HFFc6 (cell line): ENCODE measurements at regions not wholly inside any gene's neighbourhood (a gene's known extent, or its start where the extent isn't known, plus 50 kb on each side); places are given as distances from the start of the nearest gene placed in this dataset.

Experiments
- DNase-seq: peaks from one replicate; pipeline ENCODE4 v3.0.0-alpha.2; 2018
- H3K27ac Mint-ChIP-seq: 2 replicates; pipeline ENCODE4 v1.8.0; 2020; ENCODE audit warnings: mild to moderate bottlenecking, mixed read lengths
- H3K27me3 Mint-ChIP-seq: 2 replicates; pipeline ENCODE4 v1.8.0; 2021; ENCODE audit warnings: mild to moderate bottlenecking, moderate library complexity, mixed read lengths; ENCODE audit not compliant: insufficient read depth
- H3K36me3 Mint-ChIP-seq: 2 replicates; pipeline ENCODE4 v1.8.0; 2021; ENCODE audit warnings: low read depth, mixed read lengths
- H3K4me1 Mint-ChIP-seq: 2 replicates; pipeline ENCODE4 v1.8.0; 2020; ENCODE audit warnings: low read depth, mixed read lengths
- H3K4me3 Mint-ChIP-seq: 2 replicates; pipeline ENCODE4 v1.8.0; 2020; ENCODE audit warnings: mild to moderate bottlenecking, moderate library complexity, mixed read lengths
- H3K9me3 Mint-ChIP-seq: 2 replicates; pipeline ENCODE4 v1.8.0; 2020; ENCODE audit warnings: mild to moderate bottlenecking, mixed read lengths
- CTCF ChIP-seq: fragments of 200-600 bp; sonication (generic); IDR thresholded peaks from 2 replicates; pipeline ENCODE4 v1.5.0; 2021; ENCODE audit warnings: antibody characterized with exemption, mild to moderate bottlenecking

GRCh38 chr9:90958328-90958727, 156.7 kb downstream of the SYK start:
- peaks cover 3% of the 10 kb centered on the region; the same call in 1 of the 2 replicates for H3K36me3 Mint-ChIP-seq
- no peak overlapping the region for H3K4me3 Mint-ChIP-seq

GRCh38 chr9:90960941-90961340, 159.3 kb downstream of the SYK start:
- Mint-ChIP-seq H3K27me3 (peaks cover 12% of the 10 kb centered on the region), H3K9me3 (no peaks in the 10 kb centered on the region), H3K4me3 (no peak overlapping the region), H3K36me3 (peaks cover 4% of the 10 kb centered on the region; the same call in 1 of the 2 replicates), H3K27ac (no peak overlapping the region), H3K4me1 (peaks cover 25% of the 10 kb centered on the region)
- no peak for DNase-seq
- TF ChIP-seq CTCF = no peak

More at GRCh38 chr9:90958328-90958727, 156.7 kb downstream of the SYK start:
- Mint-ChIP-seq H3K27me3 (peaks cover 15% of the 10 kb centered on the region), H3K27ac (no peak overlapping the region), H3K4me1 (peaks cover 29% of the 10 kb centered on the region), H3K9me3 (no peaks in the 10 kb centered on the region)
- TF ChIP-seq CTCF = no peak
- DNase-seq = no peak

GRCh38 chr9:90961375-90961774, 159.8 kb downstream of the SYK start:
- no peak for TF ChIP-seq CTCF
- Mint-ChIP-seq H3K27me3 (peaks cover 12% of the 10 kb centered on the region), H3K9me3 (no peaks in the 10 kb centered on the region), H3K27ac (no peak overlapping the region), H3K36me3 (peaks cover 4% of the 10 kb centered on the region; the same call in 1 of the 2 replicates), H3K4me1 (peaks cover 25% of the 10 kb centered on the region), H3K4me3 (no peak overlapping the region)
- no peak for DNase-seq

- H3K4me1 Mint-ChIP-seq = peaks cover 29% of the 10 kb centered on the region
- peaks cover 12% of the 10 kb centered on the region for H3K27me3 Mint-ChIP-seq
- DNase-seq = no peak
- peaks cover 4% of the 10 kb centered on the region; the same call in 1 of the 2 replicates for H3K36me3 Mint-ChIP-seq
- no peaks in the 10 kb centered on the region for H3K9me3 Mint-ChIP-seq
- no peak overlapping the region for H3K27ac Mint-ChIP-seq
- H3K4me3 Mint-ChIP-seq = no peak overlapping the region
- TF ChIP-seq CTCF = no peak
Observed at GRCh38 chr9:90964101-90965020, 162.7 kb downstream of the SYK start.

- H3K27ac Mint-ChIP-seq = no peak overlapping the region
- peaks cover 13% of the 10 kb centered on the region for H3K27me3 Mint-ChIP-seq
- DNase-seq = no peak
- peaks cover 34% of the 10 kb centered on the region for H3K4me1 Mint-ChIP-seq
- no peak overlapping the region for H3K4me3 Mint-ChIP-seq
- no peak for TF ChIP-seq CTCF
- peaks cover 4% of the 10 kb centered on the region; the same call in 1 of the 2 replicates for H3K36me3 Mint-ChIP-seq
- H3K9me3 Mint-ChIP-seq = no peaks in the 10 kb centered on the region
Observed at GRCh38 chr9:90965226-90966030, 163.8 kb downstream of the SYK start.
